Upper lobe of left lung (tissue), 6 donors: ENCODE measurements at regions not wholly inside any gene's neighbourhood (a gene's known extent, or its start where the extent isn't known, plus 50 kb on each side); places are given as distances from the start of the nearest gene placed in this dataset.
"Not testable (repeated sequence)": the region's sequence is repeated elsewhere in the genome, so short reads cannot be mapped to it uniquely, and the experiment has no call there.

ENCODE experiments used
- ATAC-seq, 2 donors: fragments of 200-7000 bp; cut with Tn5 transposase; one replicate each; pipeline ENCODE4 v1.9.1; 2022; ENCODE audit warnings: mild to moderate bottlenecking in 2 of 2, moderate library complexity in 2 of 2; ENCODE audit not compliant: low FRiP score in 2 of 2
- DNase-seq, 2 donors: peaks; one replicate each; pipeline ENCODE4 v3.0.0-alpha.2; 2019 to 2020
- H3K27ac ChIP-seq, 4 donors: fragments of 200-600 bp; sonication (generic); one replicate each; pipeline ENCODE4 v1.5.1; 2016 to 2019
- H3K27me3 ChIP-seq, 4 donors: fragments of 200-600 bp; sonication (generic); one replicate each; pipeline ENCODE4 v1.5.1; 2017 to 2019
- H3K36me3 ChIP-seq, 4 donors: fragments of 200-600 bp; sonication (generic); one replicate each; pipeline ENCODE4 v1.5.1; 2016 to 2019
- H3K4me1 ChIP-seq, 4 donors: fragments of 200-600 bp; sonication (generic); one replicate each; pipeline ENCODE4 v1.5.1; 2018 to 2019
- H3K4me3 ChIP-seq, 4 donors: fragments of 200-600 bp; sonication (generic); one replicate each; pipeline ENCODE4 v1.5.1; 2017 to 2019; ENCODE audit warnings: mild to moderate bottlenecking in 2 of 4, moderate library complexity in 1 of 4
- H3K9me3 ChIP-seq, 4 donors: fragments of 200-600 bp; sonication (generic); one replicate each; pipeline ENCODE4 v1.5.1; 2018 to 2019
- EP300 ChIP-seq, 4 donors: sonication (generic); formaldehyde crosslinking; IDR thresholded peaks; one replicate each; pipeline ENCODE4 v1.5.1; 2017; ENCODE audit warnings: antibody characterized with exemption in 4 of 4, control low read depth in 2 of 4
- POLR2A ChIP-seq, 4 donors: fragments of 450-650 bp; IDR thresholded peaks; one replicate each; pipeline ENCODE4 v1.5.1; 2016 to 2017; ENCODE audit warnings: antibody characterized with exemption in 4 of 4, mild to moderate bottlenecking in 2 of 4
- POLR2AphosphoS5 ChIP-seq, 2 donors: sonication (generic); formaldehyde crosslinking; IDR thresholded peaks; one replicate each; pipeline ENCODE4 v1.5.1; 2017; ENCODE audit warnings: antibody characterized with exemption in 2 of 2
- WGBS, 2 donors: methylation state at CpG; one replicate each; pipeline ENCODE4 v1.1.5; 2017 to 2018; 5-methylcytosine and 5-hydroxymethylcytosine counted together
- TF ChIP-seq, protein P1 (sequence below), 6 experiments: fragments of 450-650 bp in 4 of 6; fragments of 200-600 bp in 2 of 6; sonication (generic) in 2 of 6; IDR thresholded peaks; one replicate each; pipeline ENCODE4 v1.5.1; 2016 to 2019; ENCODE audit warnings: antibody characterized with exemption in 6 of 6
- donor health status: DM: no; HTN: no; CAD: no; lungs with moderate emphysema.
- donor health status: DM: no; HTN: yes; CAD: no; lungs with severe emphysema.

DNA sequence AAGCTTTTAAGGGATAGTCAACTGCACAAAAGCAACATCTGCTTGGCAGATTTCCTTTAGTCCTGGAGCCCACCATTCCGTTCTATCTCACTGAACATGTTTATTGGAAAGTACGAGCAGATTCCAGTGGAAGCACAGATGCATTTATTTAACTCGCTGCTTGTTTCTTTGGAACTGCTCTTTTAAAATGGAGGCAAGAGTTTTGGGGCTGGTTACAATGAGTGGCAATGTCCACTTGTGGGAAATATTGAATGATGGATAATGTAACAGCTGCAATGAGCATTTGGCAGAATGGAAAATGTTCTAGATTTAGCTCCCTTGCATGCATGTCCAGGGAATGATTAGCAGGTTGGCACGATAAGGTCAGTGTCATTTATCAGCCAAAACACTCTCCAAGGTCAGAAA lies 163.0 kb downstream of the ATP23 start:
- no peaks in the 10 kb centered on the region for H3K27me3 ChIP-seq
- H3K27ac ChIP-seq, result no peak overlapping the region
- ATAC-seq (no peak), DNase-seq (no peak)
- no peaks in the 10 kb centered on the region for H3K4me1 ChIP-seq
- TF ChIP-seq, protein P1, sequence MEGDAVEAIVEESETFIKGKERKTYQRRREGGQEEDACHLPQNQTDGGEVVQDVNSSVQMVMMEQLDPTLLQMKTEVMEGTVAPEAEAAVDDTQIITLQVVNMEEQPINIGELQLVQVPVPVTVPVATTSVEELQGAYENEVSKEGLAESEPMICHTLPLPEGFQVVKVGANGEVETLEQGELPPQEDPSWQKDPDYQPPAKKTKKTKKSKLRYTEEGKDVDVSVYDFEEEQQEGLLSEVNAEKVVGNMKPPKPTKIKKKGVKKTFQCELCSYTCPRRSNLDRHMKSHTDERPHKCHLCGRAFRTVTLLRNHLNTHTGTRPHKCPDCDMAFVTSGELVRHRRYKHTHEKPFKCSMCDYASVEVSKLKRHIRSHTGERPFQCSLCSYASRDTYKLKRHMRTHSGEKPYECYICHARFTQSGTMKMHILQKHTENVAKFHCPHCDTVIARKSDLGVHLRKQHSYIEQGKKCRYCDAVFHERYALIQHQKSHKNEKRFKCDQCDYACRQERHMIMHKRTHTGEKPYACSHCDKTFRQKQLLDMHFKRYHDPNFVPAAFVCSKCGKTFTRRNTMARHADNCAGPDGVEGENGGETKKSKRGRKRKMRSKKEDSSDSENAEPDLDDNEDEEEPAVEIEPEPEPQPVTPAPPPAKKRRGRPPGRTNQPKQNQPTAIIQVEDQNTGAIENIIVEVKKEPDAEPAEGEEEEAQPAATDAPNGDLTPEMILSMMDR (IDR thresholded peaks at IDR 0.05), result no peak
- no peak for TF ChIP-seq POLR2AphosphoS5 (IDR thresholded peaks at IDR 0.05)
- no peak for TF ChIP-seq POLR2A (IDR thresholded peaks at IDR 0.05)
- TF ChIP-seq EP300 (IDR thresholded peaks at IDR 0.05), result no peak
- 52 to 61% methylated on average over 4 of the region's 4 CpGs for whole genome bisulfite sequencing, 2 donors
- no peak overlapping the region for H3K4me3 ChIP-seq
- no peaks in the 10 kb centered on the region for H3K36me3 ChIP-seq
- no peaks in the 10 kb centered on the region for H3K9me3 ChIP-seq

DNA sequence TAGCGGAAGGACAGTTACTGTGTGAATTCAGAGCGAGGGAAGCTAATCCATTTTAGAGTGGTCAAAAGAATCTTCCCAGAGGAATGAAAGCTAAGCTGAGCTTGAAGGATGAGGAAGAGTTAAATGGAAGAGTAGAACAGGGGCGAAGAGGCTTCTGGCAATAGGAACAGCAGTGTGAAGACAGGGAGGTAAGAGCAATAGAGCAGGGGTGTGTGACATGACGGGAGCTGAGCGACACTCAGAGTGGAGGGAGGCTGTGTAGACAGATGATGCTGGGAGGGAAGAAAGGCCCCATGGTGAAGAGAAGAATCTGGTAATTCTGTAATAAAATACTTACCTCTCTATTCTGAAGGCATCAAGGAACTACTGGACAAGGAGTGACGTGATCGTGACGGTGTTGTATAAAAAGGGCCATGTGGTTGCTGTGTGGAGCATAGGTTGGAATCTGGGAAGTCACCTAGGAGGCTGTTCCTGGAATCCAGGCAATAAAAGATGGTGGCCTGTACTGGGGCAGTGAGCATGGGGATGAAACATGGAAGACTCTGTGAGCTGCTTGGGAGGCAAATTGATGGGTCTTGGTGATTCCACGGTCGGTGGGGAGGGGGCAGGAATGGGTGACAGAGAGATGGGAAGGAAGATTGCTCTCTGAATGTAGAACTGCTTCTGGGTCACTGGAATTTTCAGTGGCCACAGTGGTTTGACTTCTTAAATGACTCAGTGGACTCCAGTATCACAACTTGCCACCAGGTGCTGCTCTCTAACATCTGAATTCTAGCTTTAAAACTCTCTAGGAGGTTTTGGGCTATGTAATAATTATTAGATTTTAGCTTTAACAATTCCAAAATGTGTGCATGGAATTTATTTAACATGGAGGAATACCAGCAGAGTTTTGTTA lies 164.1 kb downstream of the ATP23 start:
- no peak for ATAC-seq
- H3K36me3 ChIP-seq, result no peaks in the 10 kb centered on the region
- no peaks in the 10 kb centered on the region for H3K9me3 ChIP-seq
- WGBS, 2 donors, result 89 to 93% methylated on average over 10 of the region's 10 CpGs
- H3K4me1 ChIP-seq, result no peaks in the 10 kb centered on the region
- DNase-seq, result no peak
- no peak for TF ChIP-seq POLR2AphosphoS5 (IDR thresholded peaks at IDR 0.05)
- no peak for TF ChIP-seq EP300 (IDR thresholded peaks at IDR 0.05)
- TF ChIP-seq, protein P1 (IDR thresholded peaks at IDR 0.05), result no peak
- no peak for TF ChIP-seq POLR2A (IDR thresholded peaks at IDR 0.05)
- no peak overlapping the region for H3K27ac ChIP-seq
- H3K27me3 ChIP-seq, result no peaks in the 10 kb centered on the region
- H3K4me3 ChIP-seq, result no peak overlapping the region

DNA sequence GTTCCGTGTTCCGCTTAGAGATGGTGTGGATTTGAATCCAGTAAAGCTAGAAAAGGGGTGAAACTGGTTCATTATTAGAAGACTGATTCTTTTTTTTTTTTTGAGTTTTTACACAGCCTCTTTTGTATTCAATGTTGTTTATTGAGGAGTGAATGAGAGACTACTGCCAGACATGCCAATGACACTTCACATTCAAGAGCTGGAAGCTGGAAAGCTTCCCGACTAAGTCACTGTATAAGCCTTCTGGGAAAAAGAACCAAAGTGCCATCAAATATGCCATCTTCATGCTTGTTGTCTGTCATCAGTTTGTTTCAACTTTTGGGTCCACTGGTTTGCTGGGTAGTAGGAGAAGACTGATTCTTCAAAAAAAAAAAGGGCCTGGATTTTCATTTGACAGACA lies 164.8 kb downstream of the ATP23 start:
- Histone ChIP-seq H3K4me1 (no peaks in the 10 kb centered on the region), H3K27ac (no peak overlapping the region), H3K36me3 (no peaks in the 10 kb centered on the region), H3K4me3 (no peak overlapping the region), H3K27me3 (no peaks in the 10 kb centered on the region), H3K9me3 (no peaks in the 10 kb centered on the region)
- WGBS, 2 donors, result 76 to 82% methylated on average over 3 of the region's 3 CpGs
- ATAC-seq (no peak), DNase-seq (no peak)
- TF ChIP-seq POLR2A (IDR thresholded peaks at IDR 0.05), result no peak
- TF ChIP-seq EP300 (IDR thresholded peaks at IDR 0.05), result no peak
- TF ChIP-seq POLR2AphosphoS5 (IDR thresholded peaks at IDR 0.05), result no peak
- TF ChIP-seq, protein P1 (IDR thresholded peaks at IDR 0.05), result no peak

DNA sequence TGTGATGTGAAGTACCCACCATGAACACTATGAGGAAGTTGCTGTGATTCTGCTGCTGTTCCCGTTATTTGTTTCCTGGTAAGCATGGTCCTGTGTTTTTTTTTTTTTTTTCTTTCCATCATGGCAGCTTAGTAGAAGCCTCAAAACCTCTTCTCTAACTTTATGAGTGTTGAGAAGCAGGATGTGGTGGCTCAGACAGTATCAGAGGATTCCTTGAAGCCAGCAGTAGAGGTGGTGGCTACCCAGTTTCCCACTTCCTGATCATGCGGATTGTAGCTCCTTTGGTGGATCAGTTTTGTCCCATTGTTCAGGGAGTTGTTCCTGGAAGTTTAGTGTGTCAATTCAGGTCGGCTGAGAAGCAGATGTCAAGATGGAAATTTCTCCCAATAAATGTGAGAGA lies 175.8 kb downstream of the ATP23 start:
- H3K4me3 ChIP-seq, result no peak overlapping the region
- WGBS, 2 donors, result 58 to 62% methylated on average over 3 of the region's 3 CpGs
- TF ChIP-seq POLR2A (IDR thresholded peaks at IDR 0.05) (no peak), POLR2AphosphoS5 (IDR thresholded peaks at IDR 0.05) (no peak), EP300 (IDR thresholded peaks at IDR 0.05) (no peak)
- TF ChIP-seq, protein P1 (IDR thresholded peaks at IDR 0.05), result no peak
- H3K4me1 ChIP-seq, result no peaks in the 10 kb centered on the region
- peaks cover 0 to 6% (median 0%) of the 10 kb centered on the region in 4 donors for H3K9me3 ChIP-seq
- H3K36me3 ChIP-seq, result no peaks in the 10 kb centered on the region
- DNase-seq (no peak), ATAC-seq (no peak)
- H3K27ac ChIP-seq, result no peak overlapping the region
- H3K27me3 ChIP-seq, result no peaks in the 10 kb centered on the region

DNA sequence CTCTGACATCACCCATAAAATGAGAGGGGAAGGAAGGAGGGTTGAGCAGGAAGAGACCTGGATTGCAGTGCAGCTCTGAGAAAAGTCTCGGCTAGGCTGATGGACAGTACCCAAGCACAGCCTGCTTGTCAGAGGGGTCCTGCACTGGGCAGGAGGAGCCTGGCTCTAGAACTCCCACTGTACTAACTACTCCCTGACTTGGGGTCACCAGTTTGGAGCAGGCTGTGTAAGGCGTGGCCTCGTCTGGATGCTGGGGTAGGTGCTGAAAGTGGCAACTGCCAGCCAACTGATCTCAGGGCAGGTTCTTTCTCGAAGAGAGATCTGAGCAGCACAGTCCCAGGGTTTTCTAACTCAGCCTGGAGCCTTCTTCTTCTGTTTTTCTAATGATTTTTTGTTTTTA lies 176.3 kb downstream of the ATP23 start:
- H3K27ac ChIP-seq, result no peak overlapping the region
- H3K36me3 ChIP-seq, result no peaks in the 10 kb centered on the region
- WGBS, 2 donors, result 64 to 82% methylated on average over 4 of the region's 4 CpGs
- peaks cover 0 to 6% (median 0%) of the 10 kb centered on the region in 4 donors for H3K9me3 ChIP-seq
- TF ChIP-seq, protein P1 (IDR thresholded peaks at IDR 0.05), result no peak
- TF ChIP-seq POLR2AphosphoS5 (IDR thresholded peaks at IDR 0.05) (no peak), POLR2A (IDR thresholded peaks at IDR 0.05) (no peak), EP300 (IDR thresholded peaks at IDR 0.05) (no peak)
- H3K4me1 ChIP-seq, result no peaks in the 10 kb centered on the region
- ATAC-seq (peak; percentile 41 to 55), DNase-seq (no peak)
- H3K4me3 ChIP-seq, result no peak overlapping the region
- no peaks in the 10 kb centered on the region for H3K27me3 ChIP-seq

DNA sequence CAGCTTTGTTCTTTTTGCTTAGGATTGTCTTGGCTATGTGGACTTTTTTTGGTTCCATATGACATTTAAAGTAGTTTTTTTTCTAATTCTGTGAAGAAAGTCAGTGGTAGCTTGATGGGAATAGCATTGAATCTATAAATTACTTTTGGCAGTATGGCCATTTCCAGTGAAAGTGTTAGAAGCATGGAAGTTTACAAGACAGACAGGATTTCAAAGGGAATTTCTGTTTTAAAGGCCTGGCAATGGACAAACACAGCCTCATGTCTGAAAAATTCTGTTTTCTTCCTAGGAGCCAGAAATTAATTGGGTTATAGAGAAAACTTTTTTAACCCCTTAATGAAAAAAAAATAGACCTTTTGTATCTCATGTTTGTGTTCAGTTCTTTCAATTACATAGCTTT lies 184.4 kb downstream of the ATP23 start:
- ATAC-seq, H3K4me1 ChIP-seq, H3K27me3 ChIP-seq, DNase-seq, H3K9me3 ChIP-seq, H3K27ac ChIP-seq, H3K4me3 ChIP-seq, H3K36me3 ChIP-seq: not testable (repeated sequence)
